ENCODE measurements at regions not wholly inside any gene's neighbourhood (a gene's known extent, or its start where the extent isn't known, plus 50 kb on each side); places are given as distances from the start of the nearest gene placed in this dataset.
A peak's percentile ranks its signal among the peaks of the same experiment; 100 is the strongest.

- no peak for DNase-seq (ENCODE audit: low spot score)
Measured at GRCh38 chr6:44678252-44678935, 290.9 kb downstream of the CDC5L start.

- no peak for DNase-seq (ENCODE audit: low spot score)
Measured at GRCh38 chr6:44679438-44680201, 292.1 kb downstream of the CDC5L start.

- no peak for DNase-seq (ENCODE audit: low spot score)
Measured at GRCh38 chr6:44680202-44680720, 292.8 kb downstream of the CDC5L start.

- no peak for DNase-seq (ENCODE audit: low spot score)
Measured at GRCh38 chr6:44681761-44682160, 294.3 kb downstream of the CDC5L start.

- DNase-seq (ENCODE audit: low spot score) = no peak
Measured at GRCh38 chr6:44682280-44682679, 294.8 kb downstream of the CDC5L start.

GRCh38 chr6:44682987-44683779, 295.7 kb downstream of the CDC5L start:
- DNase-seq (ENCODE audit: low spot score) = no peak

GRCh38 chr6:44685213-44685612, 297.7 kb downstream of the CDC5L start:
- DNase-seq (ENCODE audit: low spot score) = no peak

GRCh38 chr6:44696099-44696498, 308.6 kb downstream of the CDC5L start:
- no peak for DNase-seq (ENCODE audit: low spot score)

GRCh38 chr6:44696686-44697085, 309.2 kb downstream of the CDC5L start:
- DNase-seq (ENCODE audit: low spot score) = no peak

GRCh38 chr6:44697327-44697726, 309.8 kb downstream of the CDC5L start:
- no peak for DNase-seq (ENCODE audit: low spot score)

- DNase-seq (ENCODE audit: low spot score) = no peak
Measured at GRCh38 chr6:44698602-44699001, 311.1 kb downstream of the CDC5L start.

GRCh38 chr6:44699082-44699481, 311.6 kb downstream of the CDC5L start:
- no peak for DNase-seq (ENCODE audit: low spot score)

GRCh38 chr6:44699851-44700250, 312.3 kb downstream of the CDC5L start:
- no peak for DNase-seq (ENCODE audit: low spot score)

GRCh38 chr6:44700422-44700821, 312.9 kb downstream of the CDC5L start:
- no peak for DNase-seq (ENCODE audit: low spot score)

- DNase-seq (ENCODE audit: low spot score) = no peak
Measured at GRCh38 chr6:44701038-44701636, 313.6 kb downstream of the CDC5L start.

- no peak for DNase-seq (ENCODE audit: low spot score)
Measured at GRCh38 chr6:44701637-44702101, 314.2 kb downstream of the CDC5L start.

- DNase-seq (ENCODE audit: low spot score) = no peak
Measured at GRCh38 chr6:44702292-44702691, 314.8 kb downstream of the CDC5L start.

GRCh38 chr6:44704240-44705150, 317.0 kb downstream of the CDC5L start:
- peak; percentile 15 for DNase-seq (ENCODE audit: low spot score)

GRCh38 chr6:44705596-44705995, 318.1 kb downstream of the CDC5L start:
- no peak for DNase-seq (ENCODE audit: low spot score)

- no peak for DNase-seq (ENCODE audit: low spot score)
Measured at GRCh38 chr6:44706011-44706410, 318.5 kb downstream of the CDC5L start.

- DNase-seq (ENCODE audit: low spot score) = no peak
Measured at GRCh38 chr6:44708208-44708607, 320.7 kb downstream of the CDC5L start.
